H9 (cell line): ENCODE measurements at regions not wholly inside any gene's neighbourhood (a gene's known extent, or its start where the extent isn't known, plus 50 kb on each side); places are given as distances from the start of the nearest gene placed in this dataset.

ENCODE experiments used
- DNase-seq: peaks from one replicate; pipeline ENCODE4 v3.0.0-alpha.2; 2017
- H2AFZ ChIP-seq: one replicate; pipeline ENCODE4 v1.6.1; 2013; ENCODE audit warnings: mild to moderate bottlenecking, low read length, control low read depth, moderate library complexity
- H2AK5ac ChIP-seq: 2 replicates; pipeline ENCODE4 v1.6.1; 2013; ENCODE audit warnings: low read length, control low read depth, mixed read lengths; ENCODE audit not compliant: insufficient read length
- H2BK120ac ChIP-seq: one replicate; pipeline ENCODE4 v1.6.1; 2013; ENCODE audit warnings: low read depth, mild to moderate bottlenecking, low read length, control low read depth, inconsistent platforms; ENCODE audit not compliant: poor library complexity, severe bottlenecking
- H2BK12ac ChIP-seq: 2 replicates; pipeline ENCODE4 v1.6.1; 2013; ENCODE audit warnings: low read length, control low read depth, mixed read lengths, low read depth; ENCODE audit not compliant: insufficient read length
- H2BK15ac ChIP-seq: 2 replicates; pipeline ENCODE4 v1.6.1; 2013; ENCODE audit warnings: low read depth, low read length, control low read depth
- H2BK20ac ChIP-seq: one replicate; pipeline ENCODE4 v1.6.1; 2013; ENCODE audit warnings: low read depth, mild to moderate bottlenecking, low read length, control low read depth, inconsistent platforms; ENCODE audit not compliant: poor library complexity, severe bottlenecking
- H2BK5ac ChIP-seq: 2 replicates; pipeline ENCODE4 v1.6.1; 2013; ENCODE audit warnings: low read length, control low read depth, mixed read lengths; ENCODE audit not compliant: insufficient read length
- H3K14ac ChIP-seq: 2 replicates; pipeline ENCODE4 v1.6.1; 2013; ENCODE audit warnings: low read length, control low read depth; ENCODE audit not compliant: insufficient read depth
- H3K18ac ChIP-seq: 2 replicates; pipeline ENCODE4 v1.6.1; 2013; ENCODE audit warnings: low read depth, mild to moderate bottlenecking, mixed read lengths, low read length, control low read depth; ENCODE audit not compliant: insufficient read length
- H3K23ac ChIP-seq: 2 replicates; pipeline ENCODE4 v1.6.1; 2013; ENCODE audit warnings: low read length, control low read depth, mixed read lengths, low read depth; ENCODE audit not compliant: insufficient read length
- H3K23me2 ChIP-seq: 2 replicates; pipeline ENCODE4 v1.6.1; 2013; ENCODE audit warnings: low read depth, mild to moderate bottlenecking, mixed read lengths, low read length, control low read depth; ENCODE audit not compliant: insufficient read length, poor library complexity, severe bottlenecking
- H3K27ac ChIP-seq: 2 replicates; pipeline ENCODE4 v1.5.1; 2013; ENCODE audit warnings: low read length, control low read depth, mixed read lengths, low read depth; ENCODE audit not compliant: insufficient read length
- H3K27me3 ChIP-seq: 2 replicates; pipeline ENCODE4 v1.6.1; 2013; ENCODE audit warnings: low read length, control low read depth, inconsistent platforms; ENCODE audit not compliant: insufficient read depth
- H3K4ac ChIP-seq: 2 replicates; pipeline ENCODE4 v1.6.1; 2013; ENCODE audit warnings: low read depth, mild to moderate bottlenecking, control low read depth, inconsistent platforms, low read length, moderate library complexity
- H3K4me1 ChIP-seq: 2 replicates; pipeline ENCODE4 v1.6.1; 2013; ENCODE audit warnings: low read length, control low read depth, inconsistent platforms; ENCODE audit not compliant: insufficient read depth
- H3K4me2 ChIP-seq: 2 replicates; pipeline ENCODE4 v1.6.1; 2013; ENCODE audit warnings: low read length, control low read depth, mixed read lengths; ENCODE audit not compliant: insufficient read length, insufficient read depth
- H3K56ac ChIP-seq: 2 replicates; pipeline ENCODE4 v1.6.1; 2013; ENCODE audit warnings: low read depth, mild to moderate bottlenecking, mixed read lengths, low read length, control low read depth; ENCODE audit not compliant: insufficient read length
- H3K79me1 ChIP-seq: 2 replicates; pipeline ENCODE4 v1.6.1; 2013; ENCODE audit warnings: low read depth, mild to moderate bottlenecking, moderate library complexity, low read length, control low read depth, inconsistent platforms; ENCODE audit not compliant: insufficient read depth, poor library complexity, severe bottlenecking
- H3K79me2 ChIP-seq: 2 replicates; pipeline ENCODE4 v1.6.1; 2013; ENCODE audit warnings: low read length, control low read depth, inconsistent platforms; ENCODE audit not compliant: insufficient read depth
- H3K9ac ChIP-seq: 2 replicates; pipeline ENCODE4 v1.6.1; 2013; ENCODE audit warnings: low read length, control low read depth, mixed read lengths; ENCODE audit not compliant: insufficient read length; ENCODE audit errors: extremely low read depth
- H3K9me3 ChIP-seq: one replicate; pipeline ENCODE4 v1.6.1; 2013; ENCODE audit warnings: low read depth, low read length, inconsistent platforms; ENCODE audit not compliant: control insufficient read depth
- H3T11ph ChIP-seq: one replicate; pipeline ENCODE4 v1.6.1; 2013; ENCODE audit warnings: mild to moderate bottlenecking, low read length, control low read depth, inconsistent platforms
- H4K20me1 ChIP-seq: one replicate; pipeline ENCODE4 v1.6.1; 2013; ENCODE audit not compliant: control insufficient read depth, insufficient read length, insufficient read depth
- H4K5ac ChIP-seq: 2 replicates; pipeline ENCODE4 v1.6.1; 2013; ENCODE audit warnings: low read depth, mild to moderate bottlenecking, mixed read lengths, low read length, control low read depth; ENCODE audit not compliant: insufficient read length
- H4K8ac ChIP-seq: replicated peaks from 2 replicates; pipeline ENCODE4 v1.6.1; 2013; ENCODE audit warnings: low read length, control low read depth, mixed read lengths, low read depth; ENCODE audit not compliant: insufficient read length
- H4K91ac ChIP-seq: 2 replicates; pipeline ENCODE4 v1.6.1; 2013; ENCODE audit warnings: low read depth, mild to moderate bottlenecking, moderate library complexity, mixed read lengths, low read length, control low read depth; ENCODE audit not compliant: insufficient read length
- H3K27ac Mint-ChIP-seq, 3 experiments: 2 replicates in 2 of 3; 3 replicates in 1 of 3; pipeline ENCODE4 v1.8.0; 2020 to 2021; ENCODE audit warnings: mixed read lengths in 3 of 3, mild to moderate bottlenecking in 1 of 3, moderate library complexity in 1 of 3
- H3K27me3 Mint-ChIP-seq: 2 replicates; pipeline ENCODE4 v1.8.0; 2021; ENCODE audit warnings: low read depth, mild to moderate bottlenecking, moderate library complexity, mixed read lengths
- H3K36me3 Mint-ChIP-seq, 3 experiments: 2 replicates in 2 of 3; 3 replicates in 1 of 3; pipeline ENCODE4 v1.8.0; 2020 to 2021; ENCODE audit warnings: low read depth in 3 of 3, mixed read lengths in 3 of 3; ENCODE audit not compliant: insufficient read depth in 1 of 3
- H3K4me1 Mint-ChIP-seq, 2 experiments: 2 replicates each; pipeline ENCODE4 v1.8.0; 2020; ENCODE audit warnings: mixed read lengths in 2 of 2
- H3K4me3 Mint-ChIP-seq, 2 experiments: 2 replicates in 1 of 2; 3 replicates in 1 of 2; pipeline ENCODE4 v1.8.0; 2020 to 2021; ENCODE audit warnings: mild to moderate bottlenecking in 2 of 2, mixed read lengths in 2 of 2, moderate library complexity in 1 of 2
- H3K9me3 Mint-ChIP-seq, 2 experiments: 2 replicates in 1 of 2; 3 replicates in 1 of 2; pipeline ENCODE4 v1.8.0; 2020; ENCODE audit warnings: mild to moderate bottlenecking in 2 of 2, mixed read lengths in 2 of 2, moderate library complexity in 1 of 2
- CTCF ChIP-seq: fragments of 200-600 bp; sonication (generic); conservative IDR thresholded peaks from 3 replicates; pipeline ENCODE4 v1.8.0; 2021; ENCODE audit warnings: antibody characterized with exemption, mild to moderate bottlenecking

- H3K27me3 ChIP-seq: no peaks in the 10 kb centered on the region
- H3K4me1 Mint-ChIP-seq: peaks cover 0 to 7% of the 10 kb centered on the region in 2 experiments; a peak in 3 of 4 replicates
- H2BK15ac ChIP-seq: no peak overlapping the region
- no peak overlapping the region for H3K4me3 Mint-ChIP-seq
- no peaks in the 10 kb centered on the region for H4K20me1 ChIP-seq
- peaks cover 0 to 2% (median 0%) of the 10 kb centered on the region in 3 experiments; a peak in 3 of 7 replicates for H3K36me3 Mint-ChIP-seq
- H2AK5ac ChIP-seq: no peak overlapping the region
- no peak for DNase-seq
- no peak overlapping the region for H2BK12ac ChIP-seq
- no peaks in the 10 kb centered on the region for H3K9me3 Mint-ChIP-seq
- TF ChIP-seq CTCF: no peak
- no peak overlapping the region for H3K4me2 ChIP-seq
- H3K23me2 ChIP-seq: no peaks in the 10 kb centered on the region
- no peak overlapping the region for H3K23ac ChIP-seq
- H2BK20ac ChIP-seq: no peak overlapping the region
- no peak overlapping the region for H2AFZ ChIP-seq
- H3K56ac ChIP-seq: no peak overlapping the region
- no peak overlapping the region for H3K27ac ChIP-seq
- H3K9me3 ChIP-seq: no peaks in the 10 kb centered on the region
- H3T11ph ChIP-seq: no peak overlapping the region
- no peaks in the 10 kb centered on the region for H3K4me1 ChIP-seq
- H3K18ac ChIP-seq: no peak overlapping the region
- H3K14ac ChIP-seq: no peak overlapping the region
- H3K27ac Mint-ChIP-seq: no peak overlapping the region
- H2BK5ac ChIP-seq: no peak overlapping the region
- H3K4ac ChIP-seq: no peak overlapping the region
- H3K79me2 ChIP-seq: no peaks in the 10 kb centered on the region
- H4K8ac ChIP-seq: no peak overlapping the region
- H4K5ac ChIP-seq: no peak overlapping the region
- no peaks in the 10 kb centered on the region for H3K27me3 Mint-ChIP-seq
- H4K91ac ChIP-seq: no peak overlapping the region
- no peak overlapping the region for H2BK120ac ChIP-seq
- no peak overlapping the region for H3K9ac ChIP-seq
- no peaks in the 10 kb centered on the region for H3K79me1 ChIP-seq
Measured at GRCh38 chr2:41914936-41915335, 132.9 kb upstream of the PKDCC start.
